SU-DHL-6 (cell line): ENCODE measurements at regions not wholly inside any gene's neighbourhood (a gene's known extent, or its start where the extent isn't known, plus 50 kb on each side); places are given as distances from the start of the nearest gene placed in this dataset.

ENCODE experiments used
- H2AFZ ChIP-seq: fragments of 200-600 bp; sonication (generic); 2 replicates; pipeline ENCODE4 v1.6.1; 2014; ENCODE audit warnings: low read depth, mild to moderate bottlenecking, moderate library complexity, mixed read lengths, antibody characterized with exemption, low read length; ENCODE audit not compliant: severe bottlenecking
- H3F3A ChIP-seq: fragments of 200-600 bp; shearing (Covaris generic); 2 replicates; pipeline ENCODE4 v1.6.0; 2016; ENCODE audit warnings: antibody characterized with exemption, mild to moderate bottlenecking; ENCODE audit not compliant: insufficient read depth
- H3K27ac ChIP-seq: fragments of 200-600 bp; sonication (generic); 2 replicates; pipeline ENCODE4 v1.5.1; 2016; ENCODE audit warnings: low read depth, mild to moderate bottlenecking, low read length, moderate library complexity, mixed read lengths
- H3K27me3 ChIP-seq: fragments of 200-600 bp; sonication (generic), shearing (Covaris generic); 2 replicates; pipeline ENCODE4 v1.6.0; 2014; ENCODE audit warnings: mild to moderate bottlenecking, low read length
- H3K36me3 ChIP-seq: fragments of 200-600 bp; sonication (generic); 2 replicates; pipeline ENCODE4 v1.6.1; 2014; ENCODE audit warnings: mild to moderate bottlenecking, low read length, mixed read lengths
- H3K4me2 ChIP-seq: fragments of 300-600, 200-600 bp; shearing (Covaris generic), sonication (generic); 2 replicates; pipeline ENCODE4 v1.6.0; 2014; ENCODE audit warnings: low read length, low read depth, mild to moderate bottlenecking; ENCODE audit not compliant: poor library complexity, severe bottlenecking
- H3K4me3 ChIP-seq: fragments of 200-600 bp; sonication (generic); 2 replicates; pipeline ENCODE4 v1.5.1; 2014; ENCODE audit warnings: antibody characterized with exemption, low read length, mild to moderate bottlenecking, mixed read lengths; ENCODE audit not compliant: insufficient read depth, poor library complexity, severe bottlenecking
- H3K79me2 ChIP-seq: fragments of 200-600 bp; sonication (generic); 2 replicates; pipeline ENCODE4 v1.6.1; 2014; ENCODE audit warnings: mild to moderate bottlenecking, low read length, moderate library complexity; ENCODE audit not compliant: insufficient read depth
- H3K9ac ChIP-seq: fragments of 200-600 bp; sonication (generic); 2 replicates; pipeline ENCODE4 v1.7.0; 2014; ENCODE audit warnings: mild to moderate bottlenecking, low read length
- H3K9me2 ChIP-seq: fragments of 200-600 bp; sonication (generic); replicated peaks from 2 replicates; pipeline ENCODE4 v1.6.1; 2014; ENCODE audit warnings: low read length; ENCODE audit not compliant: insufficient read depth
- H3K9me3 ChIP-seq: fragments of 200-600 bp; sonication (generic); 2 replicates; pipeline ENCODE4 v1.6.1; 2014; ENCODE audit warnings: low read length, mixed read lengths; ENCODE audit not compliant: insufficient read depth
- H4K20me1 ChIP-seq: fragments of 200-600 bp; sonication (generic); 2 replicates; pipeline ENCODE4 v1.6.1; 2014; ENCODE audit warnings: low read depth, mild to moderate bottlenecking, antibody characterized with exemption, low read length, moderate library complexity, mixed read lengths
- CTCF ChIP-seq: fragments of 200-600 bp; sonication (generic); IDR thresholded peaks from one replicate; pipeline ENCODE4 v1.5.1; 2017; ENCODE audit warnings: antibody characterized with exemption, mild to moderate bottlenecking, low read length, moderate library complexity; ENCODE audit not compliant: insufficient read depth, poor library complexity, severe bottlenecking
- EZH2phosphoT487 ChIP-seq: fragments of 200-600 bp; sonication (generic), shearing (Covaris generic); conservative IDR thresholded peaks from 2 replicates; pipeline ENCODE4 v1.6.1; 2018; ENCODE audit warnings: mild to moderate bottlenecking, antibody characterized with exemption, low read length, moderate library complexity, mixed read lengths

- no peak overlapping the region for H3K4me3 ChIP-seq
- TF ChIP-seq EZH2phosphoT487 (no peak), CTCF (no peak)
Observed at GRCh38 chr14:43119672-43120071, 1387.4 kb downstream of the FSCB start.

GRCh38 chr14:43116341-43116740 lies 1390.7 kb downstream of the FSCB start:
- Histone ChIP-seq H3K27ac (no peak overlapping the region), H2AFZ (no peak overlapping the region), H3F3A (no peaks in the 10 kb centered on the region), H3K27me3 (no peaks in the 10 kb centered on the region), H3K9ac (no peak overlapping the region), H3K4me2 (no peak overlapping the region), H3K79me2 (no peaks in the 10 kb centered on the region), H4K20me1 (no peaks in the 10 kb centered on the region), H3K9me2 (no peaks in the 10 kb centered on the region), H3K36me3 (no peaks in the 10 kb centered on the region), H3K4me3 (no peak overlapping the region), H3K9me3 (peaks cover 13% of the 10 kb centered on the region; the same call in 1 of the 2 replicates)
- TF ChIP-seq CTCF (no peak), EZH2phosphoT487 (no peak)

More at GRCh38 chr14:43119672-43120071, 1387.4 kb downstream of the FSCB start:
- Histone ChIP-seq H3K9me3 (peaks cover 13% of the 10 kb centered on the region; the same call in 1 of the 2 replicates), H2AFZ (no peak overlapping the region), H3K79me2 (no peaks in the 10 kb centered on the region), H3K36me3 (no peaks in the 10 kb centered on the region), H3K9ac (no peak overlapping the region), H4K20me1 (no peaks in the 10 kb centered on the region), H3K9me2 (no peaks in the 10 kb centered on the region), H3K27me3 (no peaks in the 10 kb centered on the region), H3K27ac (no peak overlapping the region), H3K4me2 (no peak overlapping the region), H3F3A (no peaks in the 10 kb centered on the region)

GRCh38 chr14:43105305-43105704 lies 1401.8 kb downstream of the FSCB start:
- Histone ChIP-seq H2AFZ (peak overlapping the region; percentile 16), H3K4me3 (no peak overlapping the region), H3K9me2 (no peaks in the 10 kb centered on the region), H3K79me2 (no peaks in the 10 kb centered on the region), H4K20me1 (no peaks in the 10 kb centered on the region), H3F3A (no peaks in the 10 kb centered on the region), H3K27ac (no peak overlapping the region), H3K9ac (no peak overlapping the region), H3K27me3 (no peaks in the 10 kb centered on the region), H3K36me3 (no peaks in the 10 kb centered on the region; the same call in 1 of the 2 replicates), H3K4me2 (no peak overlapping the region), H3K9me3 (no peaks in the 10 kb centered on the region)
- TF ChIP-seq EZH2phosphoT487 = no peak
- no peak for TF ChIP-seq CTCF

GRCh38 chr14:43090380-43090779 lies 1416.7 kb downstream of the FSCB start:
- H3K9ac ChIP-seq = no peak overlapping the region
- TF ChIP-seq CTCF = no peak
- no peak for TF ChIP-seq EZH2phosphoT487
- no peak overlapping the region for H3K4me2 ChIP-seq
- H3F3A ChIP-seq = no peaks in the 10 kb centered on the region
- H3K79me2 ChIP-seq = no peaks in the 10 kb centered on the region
- no peaks in the 10 kb centered on the region for H3K9me3 ChIP-seq
- no peak overlapping the region for H2AFZ ChIP-seq
- H4K20me1 ChIP-seq = no peaks in the 10 kb centered on the region
- H3K9me2 ChIP-seq = no peaks in the 10 kb centered on the region
- no peak overlapping the region for H3K27ac ChIP-seq
- no peak overlapping the region for H3K4me3 ChIP-seq
- H3K27me3 ChIP-seq = no peaks in the 10 kb centered on the region
- no peaks in the 10 kb centered on the region for H3K36me3 ChIP-seq
